H1 (cell line): ENCODE measurements at regions not wholly inside any gene's neighbourhood (a gene's known extent, or its start where the extent isn't known, plus 50 kb on each side); places are given as distances from the start of the nearest gene placed in this dataset.

Source experiments
- CTCF ChIA-PET: fragments of 300-600 bp; sonication (Branson Sonifier 250); formaldehyde crosslinking; loops from one replicate; lab custom pipeline; 2021; ENCODE audit not compliant: partially characterized antibody; lab: Charles Lee
- POLR2A ChIA-PET: fragments of 300-600 bp; sonication (Branson Sonifier 250); formaldehyde crosslinking; loops from one replicate; lab custom pipeline; 2021; ENCODE audit warnings: inconsistent platforms; ENCODE audit not compliant: partially characterized antibody; lab: Charles Lee
- DNase-seq, 2 experiments: peaks; one replicate each; pipeline versions ENCODE4 v3.0.0 to v3.0.0-alpha.2; 2010 to 2022; ENCODE audit warnings: low spot score in 2 of 2, low read depth in 1 of 2, mixed read lengths in 1 of 2
- FAIRE-seq: peaks from 2 replicates; lab custom pipeline; 2011; peaks lifted over from hg19 to GRCh38; lab: Jason Lieb, UNC
- H2AFZ ChIP-seq: 2 replicates; pipeline ENCODE4 v1.8.1; 2012; ENCODE audit warnings: low read length, inconsistent platforms
- H2AK5ac ChIP-seq: 2 replicates; pipeline ENCODE4 v1.6.1; 2013; ENCODE audit warnings: low read depth, low read length
- H2BK120ac ChIP-seq: replicated peaks from 2 replicates; pipeline ENCODE3; 2013; ENCODE audit warnings: low read depth, low read length, inconsistent platforms
- H2BK12ac ChIP-seq: 2 replicates; pipeline ENCODE4 v1.6.1; 2013; ENCODE audit warnings: low read depth, low read length
- H2BK15ac ChIP-seq: 2 replicates; pipeline ENCODE4 v1.6.1; 2013; ENCODE audit warnings: low read length
- H2BK20ac ChIP-seq: 2 replicates; pipeline ENCODE4 v1.6.1; 2013; ENCODE audit warnings: low read length
- H2BK5ac ChIP-seq: 2 replicates; pipeline ENCODE4 v1.6.1; 2013; ENCODE audit warnings: low read depth, low read length
- H3K14ac ChIP-seq: 2 replicates; pipeline ENCODE4 v1.6.1; 2013; ENCODE audit warnings: inconsistent platforms; ENCODE audit not compliant: insufficient read length
- H3K18ac ChIP-seq: 2 replicates; pipeline ENCODE4 v1.6.1; 2013; ENCODE audit warnings: low read length; ENCODE audit errors: extremely low read depth
- H3K23ac ChIP-seq: 2 replicates; pipeline ENCODE4 v1.6.1; 2013; ENCODE audit warnings: inconsistent platforms; ENCODE audit not compliant: insufficient read length
- H3K23me2 ChIP-seq: 2 replicates; pipeline ENCODE4 v1.6.1; 2013; ENCODE audit warnings: low read depth, low read length
- H3K27ac ChIP-seq: 2 replicates; pipeline ENCODE4 v1.6.1; 2011; ENCODE audit warnings: low read depth, low read length, inconsistent platforms
- H3K27me3 ChIP-seq, 4 experiments: replicated peaks in 1 of 4; 1 replicate in 1 of 4; 2 replicates in 3 of 4; pipeline versions ENCODE4 v1.6.1 to v1.8.1; 2011 to 2013; ENCODE audit warnings: low read length in 3 of 4, mild to moderate bottlenecking in 3 of 4, inconsistent platforms in 2 of 4, mixed read lengths in 2 of 4, moderate library complexity in 1 of 4; ENCODE audit not compliant: control insufficient read depth in 3 of 4, insufficient read depth in 3 of 4; ENCODE audit errors: extremely low read depth in 1 of 4
- H3K36me3 ChIP-seq, 4 experiments: 2 replicates each; pipeline versions ENCODE4 v1.6.1 to v1.8.1; 2011 to 2013; ENCODE audit warnings: mild to moderate bottlenecking in 4 of 4, low read length in 3 of 4, moderate library complexity in 2 of 4, control low read depth in 1 of 4, inconsistent platforms in 1 of 4; ENCODE audit not compliant: insufficient read depth in 4 of 4, control insufficient read depth in 2 of 4
- H3K4ac ChIP-seq: replicated peaks from 2 replicates; pipeline ENCODE3; 2013; ENCODE audit warnings: low read length, low read depth, mixed read lengths, inconsistent platforms; ENCODE audit not compliant: insufficient read length
- H3K4me1 ChIP-seq, 4 experiments: replicated peaks in 1 of 4; 1 replicate in 1 of 4; 2 replicates in 3 of 4; pipeline versions ENCODE4 v1.6.1 to v1.8.1; 2011 to 2013; ENCODE audit warnings: low read length in 3 of 4, inconsistent platforms in 2 of 4, mixed read lengths in 1 of 4; ENCODE audit not compliant: insufficient read depth in 4 of 4, control insufficient read depth in 3 of 4
- H3K4me2 ChIP-seq, 2 experiments: 2 replicates each; pipeline versions ENCODE4 v1.6.1 to v1.8.1; 2011 to 2013; ENCODE audit warnings: low read depth in 2 of 2, low read length in 2 of 2, control low read depth in 1 of 2, inconsistent platforms in 1 of 2, mild to moderate bottlenecking in 1 of 2; ENCODE audit not compliant: insufficient read depth in 1 of 2
- H3K4me3 ChIP-seq, 4 experiments: fragments of 200-600, 300-600 bp in 1 of 4; sonication (generic), shearing (Covaris generic), sonication (Bioruptor Twin) in 1 of 4; 2 replicates each; pipeline versions ENCODE4 v1.5.1 to v1.8.1; 2011 to 2016; ENCODE audit warnings: low read length in 4 of 4, low read depth in 3 of 4, control low read depth in 2 of 4, inconsistent platforms in 2 of 4, mild to moderate bottlenecking in 2 of 4, mixed read lengths in 1 of 4, moderate library complexity in 1 of 4; ENCODE audit not compliant: insufficient read depth in 2 of 4; ENCODE audit errors: extremely low read depth in 1 of 4
- H3K56ac ChIP-seq: replicated peaks from 2 replicates; pipeline ENCODE3; 2013; ENCODE audit warnings: low read depth, mild to moderate bottlenecking, mixed read lengths, low read length, inconsistent platforms; ENCODE audit not compliant: insufficient read length
- H3K79me1 ChIP-seq: 2 replicates; pipeline ENCODE4 v1.6.1; 2013; ENCODE audit warnings: low read depth, low read length, control low read depth
- H3K79me2 ChIP-seq, 2 experiments: 2 replicates each; pipeline versions ENCODE4 v1.6.1 to v1.8.1; 2012 to 2013; ENCODE audit warnings: low read length in 2 of 2, mild to moderate bottlenecking in 2 of 2, inconsistent platforms in 1 of 2; ENCODE audit not compliant: insufficient read depth in 2 of 2, control insufficient read depth in 1 of 2
- H3K9ac ChIP-seq, 4 experiments: replicated peaks in 1 of 4; 1 replicate in 1 of 4; 2 replicates in 3 of 4; pipeline versions ENCODE4 v1.6.1 to v1.8.1; 2011 to 2013; ENCODE audit warnings: low read depth in 3 of 4, low read length in 3 of 4, control low read depth in 2 of 4, mild to moderate bottlenecking in 2 of 4, moderate library complexity in 2 of 4, inconsistent platforms in 1 of 4; ENCODE audit errors: extremely low read depth in 1 of 4
- H3K9me3 ChIP-seq, 2 experiments: 2 replicates each; pipeline versions ENCODE4 v1.6.1 to v1.8.1; 2012 to 2013; ENCODE audit warnings: mild to moderate bottlenecking in 2 of 2, moderate library complexity in 2 of 2, control low read depth in 1 of 2, inconsistent platforms in 1 of 2, low read depth in 1 of 2, low read length in 1 of 2, mixed read lengths in 1 of 2; ENCODE audit not compliant: insufficient read depth in 2 of 2
- H4K20me1 ChIP-seq, 2 experiments: replicated peaks in 1 of 2; 2 replicates each; pipeline versions ENCODE3 to v1.8.1; 2011 to 2013; ENCODE audit warnings: inconsistent platforms in 2 of 2, low read length in 2 of 2, mild to moderate bottlenecking in 1 of 2; ENCODE audit not compliant: insufficient read depth in 2 of 2, control insufficient read depth in 1 of 2
- H4K5ac ChIP-seq: 2 replicates; pipeline ENCODE4 v1.6.1; 2013; ENCODE audit warnings: low read length, low read depth, mixed read lengths, inconsistent platforms; ENCODE audit not compliant: insufficient read length
- H4K8ac ChIP-seq: 2 replicates; pipeline ENCODE4 v1.8.0; 2013; ENCODE audit warnings: mild to moderate bottlenecking, moderate library complexity, low read length, inconsistent platforms; ENCODE audit not compliant: insufficient read depth; ENCODE audit errors: extremely low read depth
- H4K91ac ChIP-seq: replicated peaks from 2 replicates; pipeline ENCODE3; 2013; ENCODE audit warnings: low read length, mixed read lengths, inconsistent platforms; ENCODE audit not compliant: insufficient read length
- EP300 ChIP-seq, 2 experiments: IDR thresholded peaks; 1 replicate in 1 of 2; 2 replicates in 1 of 2; pipeline ENCODE4 v1.6.1; 2011 to 2012; ENCODE audit warnings: low read depth in 2 of 2, low read length in 2 of 2, mild to moderate bottlenecking in 2 of 2, borderline replicate concordance in 1 of 2, inconsistent platforms in 1 of 2, moderate library complexity in 1 of 2
- GABPA ChIP-seq: IDR thresholded peaks from 2 replicates; pipeline ENCODE4 v1.6.1; 2011; ENCODE audit warnings: mild to moderate bottlenecking, low read length, moderate library complexity, borderline replicate concordance; ENCODE audit not compliant: insufficient read depth
- GTF2F1 ChIP-seq: IDR thresholded peaks from 2 replicates; pipeline ENCODE4 v1.6.1; 2012; ENCODE audit warnings: low read depth, low read length, improper control_type of control experiment, borderline replicate concordance
- NRF1 ChIP-seq: IDR thresholded peaks from 2 replicates; pipeline ENCODE4 v1.6.1; 2011; ENCODE audit warnings: mild to moderate bottlenecking, low read depth, low read length, improper control_type of control experiment
- PHF8 ChIP-seq: fragments of 200-600 bp; sonication (generic); conservative IDR thresholded peaks from 2 replicates; pipeline ENCODE4 v1.7.1; 2012; ENCODE audit warnings: low read depth, mild to moderate bottlenecking, inconsistent platforms, low read length, moderate library complexity
- POLR2AphosphoS5 ChIP-seq: IDR thresholded peaks from 2 replicates; pipeline ENCODE4 v1.6.1; 2011; ENCODE audit warnings: low read depth, low read length
- RXRA ChIP-seq: IDR thresholded peaks from 2 replicates; pipeline ENCODE4 v1.6.1; 2011; ENCODE audit warnings: low read depth, mild to moderate bottlenecking, low read length, moderate library complexity; ENCODE audit not compliant: insufficient read depth
- SIN3A ChIP-seq, 2 experiments: IDR thresholded peaks in 1 of 2; conservative IDR thresholded peaks in 1 of 2; 2 replicates each; pipeline ENCODE4 v1.6.1; 2011 to 2012; ENCODE audit warnings: low read length in 2 of 2, improper control_type of control experiment in 1 of 2, low read depth in 1 of 2, mild to moderate bottlenecking in 1 of 2
- SIX5 ChIP-seq: IDR thresholded peaks from 2 replicates; pipeline ENCODE4 v1.6.1; 2011; ENCODE audit warnings: mild to moderate bottlenecking, low read depth, low read length
- SP2 ChIP-seq: IDR thresholded peaks from 2 replicates; pipeline ENCODE4 v1.6.1; 2012; ENCODE audit warnings: mild to moderate bottlenecking, low read length, inconsistent platforms
- TAF7 ChIP-seq: optimal IDR thresholded peaks from 2 replicates; pipeline ENCODE3; 2011; ENCODE audit warnings: low read depth, mild to moderate bottlenecking, inconsistent platforms, low read length, moderate library complexity, borderline replicate concordance
- TCF12 ChIP-seq: IDR thresholded peaks from 2 replicates; pipeline ENCODE4 v1.6.1; 2011; ENCODE audit warnings: low read depth, mild to moderate bottlenecking, low read length
- YY1 ChIP-seq: IDR thresholded peaks from 2 replicates; pipeline ENCODE4 v1.6.1; 2011; ENCODE audit warnings: low read depth, mild to moderate bottlenecking, low read length
- WGBS, 2 experiments: shearing (Covaris generic) in 1 of 2; methylation state at CpG; one replicate each; pipeline versions ENCODE4 v1.1.6 to v1.1.7; 2013 to 2015; ENCODE audit warnings: low lambda C conversion rate in 2 of 2, mixed read lengths in 2 of 2, inconsistent platforms in 1 of 2, low coverage in 1 of 2, missing lambda C conversion rate in 1 of 2; ENCODE audit not compliant: insufficient replicate concordance in 2 of 2, insufficient coverage in 1 of 2, insufficient read length in 1 of 2; ENCODE audit errors: extremely low coverage in 1 of 2, missing lambda C conversion rate in 1 of 2; 5-methylcytosine and 5-hydroxymethylcytosine counted together

- no peak overlapping the region for H2AK5ac ChIP-seq
- no peak overlapping the region for H2AFZ ChIP-seq
- H3K18ac ChIP-seq, result no peak overlapping the region
- H3K23ac ChIP-seq, result no peak overlapping the region
- CTCF ChIA-PET, result no interaction called here
- peaks cover 2 to 7% (median 5%) of the 10 kb centered on the region in 4 experiments; a peak in 3 of 7 replicates for H3K4me1 ChIP-seq
- DNase-seq, result no peak
- H3K4me3 ChIP-seq, result no peak overlapping the region
- POLR2A ChIA-PET, result no interaction called here
- H3K9me3 ChIP-seq, result 0 out of 4 replicates have a peak, but pooled peaks cover 0 to 4% of the 10 kb centered on the region in 2 experiments
- H3K27ac ChIP-seq, result no peak overlapping the region
- no peak overlapping the region for H4K91ac ChIP-seq
- H3K23me2 ChIP-seq, result no peaks in the 10 kb centered on the region
- FAIRE-seq, result no peak
- H3K36me3 ChIP-seq, result no peaks in the 10 kb centered on the region
- no peaks in the 10 kb centered on the region for H4K20me1 ChIP-seq
- TF ChIP-seq POLR2AphosphoS5, result no peak
- TF ChIP-seq SP2, result no peak
- no peak for TF ChIP-seq EP300 (IDR thresholded peaks at IDR 0.05; ENCODE audit: borderline replicate concordance in 1 of 2, low read depth in 2 of 2, low read length in 2 of 2)
- TF ChIP-seq RXRA, result no peak
- no peak for TF ChIP-seq GABPA
- no peak for TF ChIP-seq TAF7
- no peak for TF ChIP-seq NRF1
- no peak for TF ChIP-seq GTF2F1
- no peak for TF ChIP-seq PHF8
- no peak for TF ChIP-seq SIN3A (conservative IDR thresholded peaks at IDR 0.05 in 1 of 2, IDR thresholded peaks at IDR 0.05 in 1 of 2; ENCODE audit: low read depth in 1 of 2, low read length in 2 of 2)
- TF ChIP-seq YY1, result no peak
- TF ChIP-seq SIX5, result no peak
- TF ChIP-seq TCF12, result no peak
- H3K56ac ChIP-seq, result no peak overlapping the region
- H3K4ac ChIP-seq, result no peak overlapping the region
- H3K4me2 ChIP-seq, result no peak overlapping the region
- H3K79me1 ChIP-seq, result no peaks in the 10 kb centered on the region
- WGBS, 2 experiments, result 87% methylated on average over 7 of the region's 7 CpGs; no CpG with 5 or more reads in 1 of the 2 experiments
- H2BK20ac ChIP-seq, result no peak overlapping the region
- no peak overlapping the region for H2BK120ac ChIP-seq
- H3K27me3 ChIP-seq, result no peaks in the 10 kb centered on the region
- H4K8ac ChIP-seq, result no peak overlapping the region
- no peak overlapping the region for H2BK15ac ChIP-seq
- no peak overlapping the region for H3K14ac ChIP-seq
- no peak overlapping the region for H2BK5ac ChIP-seq
- no peak overlapping the region for H4K5ac ChIP-seq
- H3K9ac ChIP-seq, result no peak overlapping the region
- H2BK12ac ChIP-seq, result no peak overlapping the region
- no peaks in the 10 kb centered on the region for H3K79me2 ChIP-seq
Measured at GRCh38 chr16:79995315-79995714, 394.8 kb upstream of the MAF start.
